Endothelial cell of umbilical vein (primary cell): ENCODE measurements at regions not wholly inside any gene's neighbourhood (a gene's known extent, or its start where the extent isn't known, plus 50 kb on each side); places are given as distances from the start of the nearest gene placed in this dataset.

Experiments used
- BruUV-seq: library from RNA; stranded (reverse); fragments of 400-500 nt; replicated peaks from 2 replicates; lab custom pipeline; 2021; lab: Mats Ljungman, UMichigan
- CTCF ChIA-PET: fragments of 300-600, 350-600 bp; sonication (Branson Sonifier 250); formaldehyde crosslinking; loops from one replicate; lab custom pipeline; 2021; ENCODE audit warnings: antibody characterized with exemption, inconsistent platforms; lab: Charles Lee
- POLR2A ChIA-PET: fragments of 300-600, 350-600 bp; sonication (Branson Sonifier 250); formaldehyde crosslinking; loops from one replicate; lab custom pipeline; 2021; ENCODE audit warnings: antibody characterized with exemption, inconsistent platforms; lab: Charles Lee
- DNase-seq: peaks from one replicate; pipeline ENCODE4 v3.0.0-alpha.2; 2011; ENCODE audit warnings: low read depth, low spot score
- FAIRE-seq: peaks from 2 replicates; lab custom pipeline; 2011; peaks lifted over from hg19 to GRCh38; lab: Jason Lieb, UNC
- H2AFZ ChIP-seq: 2 replicates; pipeline ENCODE4 v1.6.0; 2012; ENCODE audit warnings: low read depth, low read length, control low read depth, inconsistent platforms
- H3K27ac ChIP-seq: 2 replicates; pipeline ENCODE4 v1.5.1; 2011; ENCODE audit warnings: low read depth, mild to moderate bottlenecking, control low read depth, low read length, moderate library complexity; ENCODE audit not compliant: insufficient read depth
- H3K27me3 ChIP-seq, 2 experiments: 2 replicates each; pipeline versions ENCODE4 v1.6.0 to v1.6.1; 2011; ENCODE audit warnings: low read length in 2 of 2, mixed read lengths in 1 of 2; ENCODE audit not compliant: control insufficient read depth in 2 of 2, insufficient read depth in 2 of 2
- H3K36me3 ChIP-seq, 2 experiments: 2 replicates in 1 of 2; 3 replicates in 1 of 2; pipeline ENCODE4 v1.5.1; 2011; ENCODE audit warnings: low read length in 2 of 2, mild to moderate bottlenecking in 1 of 2, moderate library complexity in 1 of 2; ENCODE audit not compliant: control insufficient read depth in 2 of 2, insufficient read depth in 2 of 2; ENCODE audit errors: extremely low read depth in 1 of 2
- H3K4me1 ChIP-seq: 3 replicates; pipeline ENCODE4 v1.5.1; 2011; ENCODE audit warnings: mild to moderate bottlenecking, low read length; ENCODE audit not compliant: control insufficient read depth, insufficient read depth; ENCODE audit errors: extremely low read depth
- H3K4me2 ChIP-seq: 2 replicates; pipeline ENCODE4 v1.6.1; 2011; ENCODE audit warnings: low read length, control low read depth, mixed read lengths; ENCODE audit not compliant: insufficient read depth
- H3K4me3 ChIP-seq, 3 experiments: fragments of 200-600 bp in 1 of 3; sonication (generic), shearing (Covaris generic) in 1 of 3; replicated peaks in 1 of 3; 2 replicates each; pipeline ENCODE4 v1.5.1; 2011 to 2016; ENCODE audit warnings: control low read depth in 3 of 3, low read length in 3 of 3, mild to moderate bottlenecking in 2 of 3, inconsistent platforms in 1 of 3, low read depth in 1 of 3, moderate library complexity in 1 of 3; ENCODE audit not compliant: insufficient read depth in 1 of 3
- H3K79me2 ChIP-seq: 2 replicates; pipeline ENCODE4 v1.6.0; 2012; ENCODE audit warnings: low read length, inconsistent platforms; ENCODE audit not compliant: control insufficient read depth, insufficient read depth
- H3K9ac ChIP-seq: replicated peaks from 2 replicates; pipeline ENCODE3; 2011; ENCODE audit warnings: low read length, control low read depth; ENCODE audit not compliant: insufficient read depth; ENCODE audit errors: extremely low read depth
- H3K9me1 ChIP-seq: replicated peaks from 3 replicates; pipeline ENCODE4 v1.6.0; 2011; ENCODE audit warnings: mild to moderate bottlenecking, low read length; ENCODE audit not compliant: control insufficient read depth, insufficient read depth; ENCODE audit errors: extremely low read depth
- H3K9me3 ChIP-seq: replicated peaks from 2 replicates; pipeline ENCODE4 v1.5.1; 2012; ENCODE audit warnings: low read length, inconsistent platforms; ENCODE audit not compliant: control insufficient read depth, insufficient read depth
- H4K20me1 ChIP-seq: replicated peaks from 2 replicates; pipeline ENCODE3; 2011; ENCODE audit warnings: mild to moderate bottlenecking, low read length; ENCODE audit not compliant: control insufficient read depth, insufficient read depth; ENCODE audit errors: extremely low read depth
- CTCF ChIP-seq, 2 donors: IDR thresholded peaks; 1 replicate in 1 of 2; 2 replicates in 1 of 2; pipeline ENCODE4 v1.5.1; 2011; ENCODE audit warnings: low read length in 2 of 2, mild to moderate bottlenecking in 2 of 2, moderate library complexity in 2 of 2, control low read depth in 1 of 2, inconsistent platforms in 1 of 2, low read depth in 1 of 2; ENCODE audit not compliant: insufficient read depth in 1 of 2; ENCODE audit errors: extremely low read depth in 1 of 2
- EZH2 ChIP-seq: IDR thresholded peaks from 2 replicates; pipeline ENCODE4 v1.6.1; 2012; ENCODE audit warnings: borderline replicate concordance, low read depth, mild to moderate bottlenecking, moderate library complexity, low read length, inconsistent platforms; ENCODE audit not compliant: severe bottlenecking
- FOS ChIP-seq: IDR thresholded peaks from 2 replicates; pipeline ENCODE4 v1.6.1; 2011; ENCODE audit warnings: mild to moderate bottlenecking, low read length, moderate library complexity, borderline replicate concordance; ENCODE audit not compliant: insufficient read depth
- GATA2 ChIP-seq: IDR thresholded peaks from 2 replicates; pipeline ENCODE4 v1.7.0; 2011; ENCODE audit warnings: low read depth, mild to moderate bottlenecking, moderate library complexity, mixed read lengths, low read length; ENCODE audit not compliant: insufficient read length, insufficient read depth
- MAX ChIP-seq: IDR thresholded peaks from 2 replicates; pipeline ENCODE4 v1.6.1; 2011; ENCODE audit not compliant: insufficient read depth, insufficient read length
- MYC ChIP-seq: IDR thresholded peaks from one replicate; pipeline ENCODE4 v1.6.1; 2011; ENCODE audit warnings: mild to moderate bottlenecking, low read depth, low read length
- dilution Hi-C: fragments of 300-500 bp; cut with MboI; formaldehyde crosslinking; loops from one replicate; pipeline ENCODE4 v1.15.0; 2019; ENCODE audit warnings: low sequenced_read_pairs; ENCODE audit not compliant: extremely low pct_ligation_motif_present
- intact Hi-C: fragments of 100-400 bp; cut with micrococcal nuclease; formaldehyde crosslinking; loops from one replicate; pipeline ENCODE4 v1.10.0; 2022

DNA sequence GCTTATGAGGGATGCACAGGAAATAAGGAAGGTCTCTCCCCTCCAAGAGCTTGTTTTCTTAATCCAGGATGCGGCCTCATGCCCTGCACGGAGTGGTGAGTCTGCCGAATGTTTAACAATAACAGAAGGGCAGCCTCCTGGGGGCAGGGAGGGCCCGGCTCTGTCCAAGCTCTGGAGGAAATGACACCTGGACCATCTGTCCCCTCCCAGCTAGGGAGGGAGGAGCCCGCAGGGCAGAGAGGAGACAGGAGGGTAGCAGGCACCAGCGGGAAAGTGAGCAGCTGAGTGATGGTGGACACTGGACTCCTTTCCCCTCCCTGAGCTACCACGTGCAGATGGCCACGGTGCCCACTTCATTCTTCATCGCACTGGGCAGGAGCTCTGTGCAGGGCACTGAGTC lies 398.2 kb upstream of the MYT1L start:
- FAIRE-seq (no peak), DNase-seq (no peak)
- BruUV-seq, result no TSS peak
- H3K4me2 ChIP-seq, result no peak overlapping the region
- H3K27me3 ChIP-seq, result no peaks in the 10 kb centered on the region
- no peaks in the 10 kb centered on the region for H4K20me1 ChIP-seq
- peaks cover 5% of the 10 kb centered on the region for H3K9me3 ChIP-seq
- H3K9me1 ChIP-seq, result no peaks in the 10 kb centered on the region
- intact Hi-C loops (no loop called here), dilution Hi-C loops (no loop called here)
- ChIA-PET CTCF (no interaction called here), POLR2A (no interaction called here)
- TF ChIP-seq FOS (no peak), GATA2 (no peak), CTCF (IDR thresholded peaks at IDR 0.05; ENCODE audit: extremely low read depth in 1 of 2, insufficient read depth in 1 of 2, low read depth in 1 of 2, low read length in 2 of 2) (no peak), MAX (no peak), MYC (no peak), EZH2 (no peak)
- H3K27ac ChIP-seq, result no peak overlapping the region
- no peak overlapping the region for H2AFZ ChIP-seq
- no peak overlapping the region for H3K9ac ChIP-seq
- no peaks in the 10 kb centered on the region for H3K4me1 ChIP-seq
- H3K4me3 ChIP-seq, result no peak overlapping the region
- no peaks in the 10 kb centered on the region for H3K36me3 ChIP-seq
- no peaks in the 10 kb centered on the region for H3K79me2 ChIP-seq

GRCh38 chr2:2728635-2729034 lies 397.6 kb upstream of the MYT1L start:
- CTCF ChIA-PET, result no interaction called here
- peaks cover 5% of the 10 kb centered on the region for H3K9me3 ChIP-seq
- H3K36me3 ChIP-seq, result no peaks in the 10 kb centered on the region
- BruUV-seq, result no TSS peak
- H3K27ac ChIP-seq, result no peak overlapping the region
- dilution Hi-C loops, result no loop called here
- no peak overlapping the region for H2AFZ ChIP-seq
- POLR2A ChIA-PET, result no interaction called here
- H3K27me3 ChIP-seq, result no peaks in the 10 kb centered on the region
- H3K4me3 ChIP-seq, result no peak overlapping the region
- no peaks in the 10 kb centered on the region for H3K79me2 ChIP-seq
- H3K9ac ChIP-seq, result no peak overlapping the region
- H4K20me1 ChIP-seq, result no peaks in the 10 kb centered on the region
- TF ChIP-seq FOS (no peak), MAX (no peak)
- FAIRE-seq (no peak), DNase-seq (no peak)
- H3K4me2 ChIP-seq, result no peak overlapping the region
- no peaks in the 10 kb centered on the region for H3K9me1 ChIP-seq
- H3K4me1 ChIP-seq, result no peaks in the 10 kb centered on the region
- intact Hi-C loops, result no loop called here
